ENCODE measurements at regions not wholly inside any gene's neighbourhood (a gene's known extent, or its start where the extent isn't known, plus 50 kb on each side); places are given as distances from the start of the nearest gene placed in this dataset.

- peak; percentile 80 for DNase-seq
Measured at GRCh38 chr6:163667372-163668060, 253.0 kb downstream of the QKI start.

- no peak for DNase-seq
Measured at GRCh38 chr6:163665464-163665863, 250.9 kb downstream of the QKI start.

GRCh38 chr6:163663575-163663974 is 249.1 kb downstream of the QKI start:
- no peak for DNase-seq

GRCh38 chr6:163662604-163663225 is 248.2 kb downstream of the QKI start:
- DNase-seq = no peak

- DNase-seq = no peak
Measured at GRCh38 chr6:163661272-163661671, 246.8 kb downstream of the QKI start.

GRCh38 chr6:163659803-163660202 is 245.3 kb downstream of the QKI start:
- DNase-seq = no peak

- DNase-seq = no peak
Measured at GRCh38 chr6:163655217-163656121, 241.0 kb downstream of the QKI start.

- DNase-seq = peak; percentile 28
Measured at GRCh38 chr6:163651915-163652668, 237.6 kb downstream of the QKI start.

GRCh38 chr6:163651426-163651825 is 236.9 kb downstream of the QKI start:
- no peak for DNase-seq

- no peak for DNase-seq
Measured at GRCh38 chr6:163648868-163649267, 234.3 kb downstream of the QKI start.

GRCh38 chr6:163647624-163648023 is 233.1 kb downstream of the QKI start:
- DNase-seq = no peak

- DNase-seq = no peak
Measured at GRCh38 chr6:163646866-163647265, 232.3 kb downstream of the QKI start.

- no peak for DNase-seq
Measured at GRCh38 chr6:163646133-163646532, 231.6 kb downstream of the QKI start.

- no peak for DNase-seq
Measured at GRCh38 chr6:163645560-163645959, 231.0 kb downstream of the QKI start.

- no peak for DNase-seq
Measured at GRCh38 chr6:163643866-163644265, 229.3 kb downstream of the QKI start.

- DNase-seq = no peak
Measured at GRCh38 chr6:163641706-163642105, 227.2 kb downstream of the QKI start.

- DNase-seq = no peak
Measured at GRCh38 chr6:163640641-163641040, 226.1 kb downstream of the QKI start.

- DNase-seq = no peak
Measured at GRCh38 chr6:163637524-163637923, 223.0 kb downstream of the QKI start.

- no peak for DNase-seq
Measured at GRCh38 chr6:163635731-163636364, 221.3 kb downstream of the QKI start.

- no peak for DNase-seq
Measured at GRCh38 chr6:163635315-163635714, 220.8 kb downstream of the QKI start.

- DNase-seq = no peak
Measured at GRCh38 chr6:163634211-163635171, 220.0 kb downstream of the QKI start.

All from fibroblast of skin of right biceps (primary cell).